ENCODE measurements at regions not wholly inside any gene's neighbourhood (a gene's known extent, or its start where the extent isn't known, plus 50 kb on each side); places are given as distances from the start of the nearest gene placed in this dataset. TPM values are rescaled to one million over a fixed set of nuclear protein-coding genes. Genes with fewer than 3 reads are reported as not detected.

GRCh38 chrX:76076124-76076523 lies 96.7 kb upstream of the PBDC1 start:
- H3K27ac ChIP-seq (ENCODE audit: low read depth, low read length, poor library complexity, severe bottlenecking), result no peak overlapping the region
- no peaks in the 10 kb centered on the region for H3K9me2 ChIP-seq (ENCODE audit: insufficient read depth, low read length)
- H2AFZ ChIP-seq (ENCODE audit: low read length), result no peak overlapping the region
- H3K4me2 ChIP-seq (ENCODE audit: low read length), result no peak overlapping the region
- H4K20me1 ChIP-seq (ENCODE audit: insufficient read depth, low read length), result no peaks in the 10 kb centered on the region
- H3K79me2 ChIP-seq (ENCODE audit: insufficient read depth, low read depth, low read length), result no peaks in the 10 kb centered on the region
- no TSS peak for BruUV-seq (replicated peaks)
- ChIA-PET CTCF (ENCODE audit: unreplicated experiment) (no interaction called here), POLR2A (no interaction called here)
- intact Hi-C loops (cut with micrococcal nuclease; ENCODE audit: unreplicated experiment), result no loop called here
- no peaks in the 10 kb centered on the region for H3K36me3 ChIP-seq (ENCODE audit: insufficient read depth, low read length)
- no peak overlapping the region for H3K4me3 ChIP-seq (ENCODE audit: low read depth, low read length, poor library complexity, severe bottlenecking)
- no peaks in the 10 kb centered on the region for H3K4me1 ChIP-seq (ENCODE audit: insufficient read depth, low read length, poor library complexity, severe bottlenecking)
- DNase-seq (ENCODE audit: low spot score), result no peak
- TF ChIP-seq EZH2phosphoT487 (IDR thresholded peaks at IDR 0.05; ENCODE audit: borderline replicate concordance, low read depth, low read length), result no peak
- TF ChIP-seq, protein P1, sequence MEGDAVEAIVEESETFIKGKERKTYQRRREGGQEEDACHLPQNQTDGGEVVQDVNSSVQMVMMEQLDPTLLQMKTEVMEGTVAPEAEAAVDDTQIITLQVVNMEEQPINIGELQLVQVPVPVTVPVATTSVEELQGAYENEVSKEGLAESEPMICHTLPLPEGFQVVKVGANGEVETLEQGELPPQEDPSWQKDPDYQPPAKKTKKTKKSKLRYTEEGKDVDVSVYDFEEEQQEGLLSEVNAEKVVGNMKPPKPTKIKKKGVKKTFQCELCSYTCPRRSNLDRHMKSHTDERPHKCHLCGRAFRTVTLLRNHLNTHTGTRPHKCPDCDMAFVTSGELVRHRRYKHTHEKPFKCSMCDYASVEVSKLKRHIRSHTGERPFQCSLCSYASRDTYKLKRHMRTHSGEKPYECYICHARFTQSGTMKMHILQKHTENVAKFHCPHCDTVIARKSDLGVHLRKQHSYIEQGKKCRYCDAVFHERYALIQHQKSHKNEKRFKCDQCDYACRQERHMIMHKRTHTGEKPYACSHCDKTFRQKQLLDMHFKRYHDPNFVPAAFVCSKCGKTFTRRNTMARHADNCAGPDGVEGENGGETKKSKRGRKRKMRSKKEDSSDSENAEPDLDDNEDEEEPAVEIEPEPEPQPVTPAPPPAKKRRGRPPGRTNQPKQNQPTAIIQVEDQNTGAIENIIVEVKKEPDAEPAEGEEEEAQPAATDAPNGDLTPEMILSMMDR (conservative IDR thresholded peaks at IDR 0.05; ENCODE audit: low read length), result no peak
- H3K9me3 ChIP-seq (ENCODE audit: low read length), result no peaks in the 10 kb centered on the region

- Histone ChIP-seq H3K4me2 (ENCODE audit: low read length) (no peak overlapping the region), H2AFZ (ENCODE audit: low read length) (no peak overlapping the region), H3K9me2 (ENCODE audit: insufficient read depth, low read length) (no peaks in the 10 kb centered on the region), H4K20me1 (ENCODE audit: insufficient read depth, low read length) (no peaks in the 10 kb centered on the region), H3K27ac (ENCODE audit: low read depth, low read length, poor library complexity, severe bottlenecking) (no peak overlapping the region), H3K36me3 (ENCODE audit: insufficient read depth, low read length) (no peaks in the 10 kb centered on the region), H3K4me3 (ENCODE audit: low read depth, low read length, poor library complexity, severe bottlenecking) (no peak overlapping the region), H3K79me2 (ENCODE audit: insufficient read depth, low read depth, low read length) (no peaks in the 10 kb centered on the region), H3K9me3 (ENCODE audit: low read length) (no peaks in the 10 kb centered on the region), H3K4me1 (ENCODE audit: insufficient read depth, low read length, poor library complexity, severe bottlenecking) (no peaks in the 10 kb centered on the region)
- TF ChIP-seq, protein P1 (conservative IDR thresholded peaks at IDR 0.05; ENCODE audit: low read length), result no peak
- no peak for TF ChIP-seq EZH2phosphoT487 (IDR thresholded peaks at IDR 0.05; ENCODE audit: borderline replicate concordance, low read depth, low read length)
- ChIA-PET CTCF (ENCODE audit: unreplicated experiment) (no interaction called here), POLR2A (interaction anchor here (0.7 kb wide), 1 partner anchor 12 kb away, joined by 5 read pairs; no protein-coding TSS in a partner anchor)
- intact Hi-C loops (cut with micrococcal nuclease; ENCODE audit: unreplicated experiment), result no loop called here
- BruUV-seq (replicated peaks), result no TSS peak
- no peak for DNase-seq (ENCODE audit: low spot score)
Measured at GRCh38 chrX:76109654-76110053, 63.2 kb upstream of the PBDC1 start.

Small RNAs in the stretch of these regions (small RNA-seq; reads per million reads assigned to genes)
- gene AL451105.1, result not detected

Measured in OCI-LY7 (cell line).